GM23248 (cell line): ENCODE measurements at regions not wholly inside any gene's neighbourhood (a gene's known extent, or its start where the extent isn't known, plus 50 kb on each side); places are given as distances from the start of the nearest gene placed in this dataset.

ENCODE experiments used
- EZH2 ChIP-seq: fragments of 200-600 bp; sonication (generic); IDR thresholded peaks from 2 replicates; pipeline ENCODE4 v1.6.1; 2018; ENCODE audit warnings: antibody characterized with exemption, mild to moderate bottlenecking; ENCODE audit not compliant: insufficient read depth, poor library complexity, severe bottlenecking
- EZH2phosphoT487 ChIP-seq: fragments of 200-600 bp; sonication (generic); IDR thresholded peaks from 2 replicates; pipeline ENCODE4 v1.6.1; 2018; ENCODE audit warnings: antibody characterized with exemption, moderate library complexity, mild to moderate bottlenecking, low read depth; ENCODE audit not compliant: insufficient read depth

GRCh38 chr7:50834679-50835078, 52.0 kb upstream of the GRB10 start:
- TF ChIP-seq EZH2phosphoT487: no peak
- TF ChIP-seq EZH2: no peak
